NCI-H748 treated with DMSO at 0.1 percent for 48 hours (cell line): ENCODE measurements at regions not wholly inside any gene's neighbourhood (a gene's known extent, or its start where the extent isn't known, plus 50 kb on each side); places are given as distances from the start of the nearest gene placed in this dataset.
"Not testable (repeated sequence)": the region's sequence is repeated elsewhere in the genome, so short reads cannot be mapped to it uniquely, and the experiment has no call there.

Source experiments
- DNase-seq: peaks from one replicate; lab custom pipeline; 2025; lab: John Stamatoyannopoulos, UW

- peak; percentile 64 for DNase-seq
These were observed 160.4 kb upstream of the KCNH8 start for GRCh38 chr3:18987862-18988447.

- DNase-seq, result no peak
These were observed 161.2 kb upstream of the KCNH8 start for GRCh38 chr3:18987070-18987469.

GRCh38 chr3:18982920-18983319, 165.4 kb upstream of the KCNH8 start:
- DNase-seq, result no peak

- not testable (repeated sequence) for DNase-seq
These were observed 172.2 kb upstream of the KCNH8 start for GRCh38 chr3:18976102-18976501.

- no peak for DNase-seq
These were observed 180.2 kb upstream of the KCNH8 start for GRCh38 chr3:18968120-18968519.

- no peak for DNase-seq
These were observed 182.5 kb upstream of the KCNH8 start for GRCh38 chr3:18965781-18966180.

GRCh38 chr3:18964640-18965039, 183.7 kb upstream of the KCNH8 start:
- DNase-seq, result no peak

- no peak for DNase-seq
These were observed 197.0 kb upstream of the KCNH8 start for GRCh38 chr3:18951333-18951732.

GRCh38 chr3:18946524-18946923, 201.8 kb upstream of the KCNH8 start:
- DNase-seq, result no peak

- DNase-seq, result no peak
These were observed 210.7 kb upstream of the KCNH8 start for GRCh38 chr3:18937574-18937973.

- DNase-seq, result no peak
These were observed 229.2 kb upstream of the KCNH8 start for GRCh38 chr3:18919158-18919557.

GRCh38 chr3:18917923-18918322, 230.4 kb upstream of the KCNH8 start:
- no peak for DNase-seq

- no peak for DNase-seq
These were observed 246.1 kb upstream of the KCNH8 start for GRCh38 chr3:18902081-18902793.

- no peak for DNase-seq
These were observed 246.7 kb upstream of the KCNH8 start for GRCh38 chr3:18901571-18901970.

- no peak for DNase-seq
These were observed 247.3 kb upstream of the KCNH8 start for GRCh38 chr3:18900994-18901393.

- no peak for DNase-seq
These were observed 249.4 kb upstream of the KCNH8 start for GRCh38 chr3:18898911-18899310.

- no peak for DNase-seq
These were observed 255.6 kb upstream of the KCNH8 start for GRCh38 chr3:18892756-18893155.

- DNase-seq, result no peak
These were observed 256.3 kb upstream of the KCNH8 start for GRCh38 chr3:18892047-18892446.

- DNase-seq, result no peak
These were observed 256.7 kb upstream of the KCNH8 start for GRCh38 chr3:18891641-18892040.

GRCh38 chr3:18890449-18890848, 257.9 kb upstream of the KCNH8 start:
- DNase-seq, result no peak

- DNase-seq, result no peak
These were observed 259.5 kb upstream of the KCNH8 start for GRCh38 chr3:18888819-18889218.

GRCh38 chr3:18888370-18888769, 259.9 kb upstream of the KCNH8 start:
- DNase-seq, result no peak

GRCh38 chr3:18886331-18886730, 262.0 kb upstream of the KCNH8 start:
- DNase-seq, result no peak

GRCh38 chr3:18885612-18886011, 262.7 kb upstream of the KCNH8 start:
- DNase-seq, result no peak
